ENCODE measurements at regions not wholly inside any gene's neighbourhood (a gene's known extent, or its start where the extent isn't known, plus 50 kb on each side); places are given as distances from the start of the nearest gene placed in this dataset.

DNA sequence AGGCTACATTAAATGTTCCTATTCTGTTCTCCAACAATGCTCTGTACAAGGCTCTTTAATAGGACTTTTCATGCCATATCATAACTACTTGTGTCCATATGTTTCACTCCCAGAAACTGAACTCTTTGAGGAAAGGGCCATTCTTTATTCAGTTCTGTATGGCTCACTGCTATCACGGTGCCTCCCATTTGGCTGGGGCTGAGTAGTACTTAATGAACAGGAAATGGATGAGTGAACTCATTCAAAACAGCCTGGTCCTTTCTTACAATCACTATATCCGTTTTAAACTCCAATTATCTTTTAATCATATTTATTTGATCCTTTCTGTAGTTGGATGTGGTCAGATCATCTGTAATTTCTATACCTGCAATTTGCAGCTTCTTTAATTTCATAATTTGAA, 410.6 kb downstream of the TBC1D4 start:
- peaks cover 0 to 3% of the 10 kb centered on the region in 2 experiments; a peak in 1 of 4 replicates for H3K4me1 ChIP-seq (ENCODE audit: control insufficient read depth in 1 of 2, insufficient read depth in 2 of 2, low read depth in 1 of 2, low read length in 1 of 2)
- no peaks in the 10 kb centered on the region for H3K9me2 ChIP-seq
- 13% methylated on average over 2 of the region's 2 CpGs for WGBS (ENCODE audit: low lambda C conversion rate)
- H3K79me2 ChIP-seq (ENCODE audit: insufficient read depth), result no peaks in the 10 kb centered on the region
- no peak overlapping the region for H2AFZ ChIP-seq (ENCODE audit: low read depth)
- H3F3A ChIP-seq (replicated peaks; ENCODE audit: insufficient read depth), result no peaks in the 10 kb centered on the region
- H3K27ac ChIP-seq (ENCODE audit: low read depth in 2 of 2, low read length in 1 of 2), result peak overlapping the region in 1 of 2 experiments; percentile 47; a peak in 1 of 4 replicates
- no peaks in the 10 kb centered on the region for H3K9me3 ChIP-seq
- POLR2A ChIA-PET, result no interaction called here
- no peaks in the 10 kb centered on the region for H3K36me3 ChIP-seq (replicated peaks in 1 of 2; ENCODE audit: control insufficient read depth in 1 of 2, insufficient read depth in 2 of 2, low read length in 1 of 2)
- TF ChIP-seq, protein P1, sequence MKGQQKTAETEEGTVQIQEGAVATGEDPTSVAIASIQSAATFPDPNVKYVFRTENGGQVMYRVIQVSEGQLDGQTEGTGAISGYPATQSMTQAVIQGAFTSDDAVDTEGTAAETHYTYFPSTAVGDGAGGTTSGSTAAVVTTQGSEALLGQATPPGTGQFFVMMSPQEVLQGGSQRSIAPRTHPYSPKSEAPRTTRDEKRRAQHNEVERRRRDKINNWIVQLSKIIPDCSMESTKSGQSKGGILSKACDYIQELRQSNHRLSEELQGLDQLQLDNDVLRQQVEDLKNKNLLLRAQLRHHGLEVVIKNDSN (IDR thresholded peaks at IDR 0.05; ENCODE audit: borderline replicate concordance, low read depth), result no peak
- TF ChIP-seq EZH2phosphoT487 (IDR thresholded peaks at IDR 0.05; ENCODE audit: borderline replicate concordance, low read depth) (no peak), MEF2A (IDR thresholded peaks at IDR 0.05; ENCODE audit: borderline replicate concordance, low read depth) (no peak)
- TF ChIP-seq, protein P2, sequence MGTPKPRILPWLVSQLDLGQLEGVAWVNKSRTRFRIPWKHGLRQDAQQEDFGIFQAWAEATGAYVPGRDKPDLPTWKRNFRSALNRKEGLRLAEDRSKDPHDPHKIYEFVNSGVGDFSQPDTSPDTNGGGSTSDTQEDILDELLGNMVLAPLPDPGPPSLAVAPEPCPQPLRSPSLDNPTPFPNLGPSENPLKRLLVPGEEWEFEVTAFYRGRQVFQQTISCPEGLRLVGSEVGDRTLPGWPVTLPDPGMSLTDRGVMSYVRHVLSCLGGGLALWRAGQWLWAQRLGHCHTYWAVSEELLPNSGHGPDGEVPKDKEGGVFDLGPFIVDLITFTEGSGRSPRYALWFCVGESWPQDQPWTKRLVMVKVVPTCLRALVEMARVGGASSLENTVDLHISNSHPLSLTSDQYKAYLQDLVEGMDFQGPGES (IDR thresholded peaks at IDR 0.05; ENCODE audit: low read depth, low read length), result no peak
- no peak overlapping the region for H3K4me3 ChIP-seq (ENCODE audit: low read depth in 2 of 2, low read length in 1 of 2)
- no peak for DNase-seq
- no peak overlapping the region for H3K4me2 ChIP-seq
- H4K20me1 ChIP-seq (ENCODE audit: insufficient read depth), result no peaks in the 10 kb centered on the region
- H3K27me3 ChIP-seq (ENCODE audit: insufficient read depth), result no peaks in the 10 kb centered on the region
- H3K9ac ChIP-seq, result no peak overlapping the region
- CTCF ChIA-PET, result no interaction called here

DNA sequence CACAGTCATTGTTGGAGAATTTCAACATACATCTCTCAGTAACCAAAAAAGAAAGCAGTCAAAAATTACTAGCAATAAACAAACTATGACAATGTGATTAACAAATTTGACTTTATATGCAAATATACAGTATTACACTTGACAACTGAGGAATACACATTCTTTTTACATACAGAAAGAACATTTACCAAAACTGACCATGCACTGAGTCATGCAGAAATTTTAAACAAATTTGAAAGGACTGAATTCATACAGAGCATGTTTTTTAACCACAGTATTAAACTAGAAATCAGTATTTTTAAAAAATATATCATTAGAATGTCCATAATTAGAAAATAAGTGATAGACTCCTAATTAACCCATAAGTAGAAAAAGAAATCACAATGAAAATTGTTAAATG, 420.1 kb downstream of the TBC1D4 start:
- TF ChIP-seq, protein P3, sequence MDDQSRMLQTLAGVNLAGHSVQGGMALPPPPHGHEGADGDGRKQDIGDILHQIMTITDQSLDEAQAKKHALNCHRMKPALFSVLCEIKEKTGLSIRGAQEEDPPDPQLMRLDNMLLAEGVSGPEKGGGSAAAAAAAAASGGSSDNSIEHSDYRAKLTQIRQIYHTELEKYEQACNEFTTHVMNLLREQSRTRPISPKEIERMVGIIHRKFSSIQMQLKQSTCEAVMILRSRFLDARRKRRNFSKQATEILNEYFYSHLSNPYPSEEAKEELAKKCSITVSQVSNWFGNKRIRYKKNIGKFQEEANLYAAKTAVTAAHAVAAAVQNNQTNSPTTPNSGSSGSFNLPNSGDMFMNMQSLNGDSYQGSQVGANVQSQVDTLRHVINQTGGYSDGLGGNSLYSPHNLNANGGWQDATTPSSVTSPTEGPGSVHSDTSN (IDR thresholded peaks at IDR 0.05), result no peak
- TF ChIP-seq RFX5 (IDR thresholded peaks at IDR 0.05; ENCODE audit: low read length), result no peak
- no peak for TF ChIP-seq POLR2AphosphoS5 (IDR thresholded peaks at IDR 0.05; ENCODE audit: low read depth, low read length)
- TF ChIP-seq, protein P4, sequence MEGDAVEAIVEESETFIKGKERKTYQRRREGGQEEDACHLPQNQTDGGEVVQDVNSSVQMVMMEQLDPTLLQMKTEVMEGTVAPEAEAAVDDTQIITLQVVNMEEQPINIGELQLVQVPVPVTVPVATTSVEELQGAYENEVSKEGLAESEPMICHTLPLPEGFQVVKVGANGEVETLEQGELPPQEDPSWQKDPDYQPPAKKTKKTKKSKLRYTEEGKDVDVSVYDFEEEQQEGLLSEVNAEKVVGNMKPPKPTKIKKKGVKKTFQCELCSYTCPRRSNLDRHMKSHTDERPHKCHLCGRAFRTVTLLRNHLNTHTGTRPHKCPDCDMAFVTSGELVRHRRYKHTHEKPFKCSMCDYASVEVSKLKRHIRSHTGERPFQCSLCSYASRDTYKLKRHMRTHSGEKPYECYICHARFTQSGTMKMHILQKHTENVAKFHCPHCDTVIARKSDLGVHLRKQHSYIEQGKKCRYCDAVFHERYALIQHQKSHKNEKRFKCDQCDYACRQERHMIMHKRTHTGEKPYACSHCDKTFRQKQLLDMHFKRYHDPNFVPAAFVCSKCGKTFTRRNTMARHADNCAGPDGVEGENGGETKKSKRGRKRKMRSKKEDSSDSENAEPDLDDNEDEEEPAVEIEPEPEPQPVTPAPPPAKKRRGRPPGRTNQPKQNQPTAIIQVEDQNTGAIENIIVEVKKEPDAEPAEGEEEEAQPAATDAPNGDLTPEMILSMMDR (IDR thresholded peaks at IDR 0.05), result no peak
- no peak for TF ChIP-seq YY1 (IDR thresholded peaks at IDR 0.05; ENCODE audit: low read depth)
- TF ChIP-seq EP300 (IDR thresholded peaks at IDR 0.05; ENCODE audit: borderline replicate concordance in 1 of 2, low read depth in 1 of 2, low read length in 1 of 2), result no peak
- no peak for TF ChIP-seq EZH2phosphoT487 (IDR thresholded peaks at IDR 0.05; ENCODE audit: borderline replicate concordance, low read depth)
- no peak for TF ChIP-seq ELF1 (IDR thresholded peaks at IDR 0.05)
- no peak for TF ChIP-seq JUND (IDR thresholded peaks at IDR 0.05)
- TF ChIP-seq SIN3A (IDR thresholded peaks at IDR 0.05; ENCODE audit: borderline replicate concordance, low read depth, low read length), result no peak
- no peak for TF ChIP-seq CHD2 (IDR thresholded peaks at IDR 0.05; ENCODE audit: low read length, partially characterized antibody)
- TF ChIP-seq, protein P1 (IDR thresholded peaks at IDR 0.05; ENCODE audit: borderline replicate concordance, low read depth), result no peak
- TF ChIP-seq RCOR1 (IDR thresholded peaks at IDR 0.05; ENCODE audit: low read length), result no peak
- no peak for TF ChIP-seq RAD21 (IDR thresholded peaks at IDR 0.05; ENCODE audit: low read length)
- no peak for TF ChIP-seq FOXJ3 (CRISPR knock-in tag; IDR thresholded peaks at IDR 0.05)
- TF ChIP-seq TAF1 (IDR thresholded peaks at IDR 0.05; ENCODE audit: borderline replicate concordance, low read depth, low read length), result no peak
- H3K36me3 ChIP-seq (replicated peaks in 1 of 2; ENCODE audit: control insufficient read depth in 1 of 2, insufficient read depth in 2 of 2, low read length in 1 of 2), result peaks cover 0 to 6% of the 10 kb centered on the region in 2 experiments
- no peak overlapping the region for H3K4me2 ChIP-seq
- no peaks in the 10 kb centered on the region for H3K27me3 ChIP-seq (ENCODE audit: insufficient read depth)
- no peaks in the 10 kb centered on the region for H3F3A ChIP-seq (replicated peaks; ENCODE audit: insufficient read depth)
- no peak overlapping the region for H3K9ac ChIP-seq
- no peaks in the 10 kb centered on the region for H3K9me3 ChIP-seq
- no peak for DNase-seq
- no peaks in the 10 kb centered on the region for H3K4me1 ChIP-seq (ENCODE audit: control insufficient read depth in 1 of 2, insufficient read depth in 2 of 2, low read depth in 1 of 2, low read length in 1 of 2)
- ChIA-PET CTCF (no interaction called here), POLR2A (no interaction called here)
- no peak overlapping the region for H3K27ac ChIP-seq (ENCODE audit: low read depth in 2 of 2, low read length in 1 of 2)
- no peaks in the 10 kb centered on the region for H3K79me2 ChIP-seq (ENCODE audit: insufficient read depth)
- H2AFZ ChIP-seq (ENCODE audit: low read depth), result no peak overlapping the region
- H4K20me1 ChIP-seq (ENCODE audit: insufficient read depth), result no peaks in the 10 kb centered on the region
- no peak overlapping the region for H3K4me3 ChIP-seq (ENCODE audit: low read depth in 2 of 2, low read length in 1 of 2)
- H3K9me2 ChIP-seq, result no peaks in the 10 kb centered on the region
